ENCODE measurements at regions not wholly inside any gene's neighbourhood (a gene's known extent, or its start where the extent isn't known, plus 50 kb on each side); places are given as distances from the start of the nearest gene placed in this dataset.

DNA sequence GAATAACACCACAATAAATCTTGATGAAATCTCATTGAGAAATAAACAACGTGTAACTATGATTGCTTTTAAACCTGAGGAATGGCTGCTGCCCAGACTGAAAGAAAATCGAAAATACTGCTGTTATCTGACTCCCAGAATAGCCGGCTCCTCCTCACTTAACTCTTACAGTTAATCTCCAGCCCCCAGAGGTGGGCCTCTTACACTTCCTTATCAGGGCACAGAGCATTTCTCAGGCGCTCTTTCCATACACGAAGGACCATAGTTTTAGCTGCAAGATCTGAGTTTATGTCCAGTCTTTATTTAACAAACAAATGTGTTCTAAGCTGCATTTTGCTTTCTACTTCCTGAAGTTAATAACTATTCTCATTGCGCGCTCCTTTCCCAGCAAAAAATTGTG, 206.9 kb downstream of the MAP2K4 start:
- no peak for TF ChIP-seq POLR2A (IDR thresholded peaks at IDR 0.05)
- TF ChIP-seq, protein P1, sequence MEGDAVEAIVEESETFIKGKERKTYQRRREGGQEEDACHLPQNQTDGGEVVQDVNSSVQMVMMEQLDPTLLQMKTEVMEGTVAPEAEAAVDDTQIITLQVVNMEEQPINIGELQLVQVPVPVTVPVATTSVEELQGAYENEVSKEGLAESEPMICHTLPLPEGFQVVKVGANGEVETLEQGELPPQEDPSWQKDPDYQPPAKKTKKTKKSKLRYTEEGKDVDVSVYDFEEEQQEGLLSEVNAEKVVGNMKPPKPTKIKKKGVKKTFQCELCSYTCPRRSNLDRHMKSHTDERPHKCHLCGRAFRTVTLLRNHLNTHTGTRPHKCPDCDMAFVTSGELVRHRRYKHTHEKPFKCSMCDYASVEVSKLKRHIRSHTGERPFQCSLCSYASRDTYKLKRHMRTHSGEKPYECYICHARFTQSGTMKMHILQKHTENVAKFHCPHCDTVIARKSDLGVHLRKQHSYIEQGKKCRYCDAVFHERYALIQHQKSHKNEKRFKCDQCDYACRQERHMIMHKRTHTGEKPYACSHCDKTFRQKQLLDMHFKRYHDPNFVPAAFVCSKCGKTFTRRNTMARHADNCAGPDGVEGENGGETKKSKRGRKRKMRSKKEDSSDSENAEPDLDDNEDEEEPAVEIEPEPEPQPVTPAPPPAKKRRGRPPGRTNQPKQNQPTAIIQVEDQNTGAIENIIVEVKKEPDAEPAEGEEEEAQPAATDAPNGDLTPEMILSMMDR (IDR thresholded peaks at IDR 0.05), result no peak
